NCI-H526 treated with DMSO at 0.1 percent for 48 hours (cell line): ENCODE measurements at regions not wholly inside any gene's neighbourhood (a gene's known extent, or its start where the extent isn't known, plus 50 kb on each side); places are given as distances from the start of the nearest gene placed in this dataset.

ENCODE experiments used
- DNase-seq: peaks from one replicate; lab custom pipeline; 2025; lab: John Stamatoyannopoulos, UW

GRCh38 chr1:80417671-80418070, 1383.1 kb upstream of the ADGRL2 start:
- no peak for DNase-seq

- no peak for DNase-seq
Observed at GRCh38 chr1:80413969-80414368, 1386.8 kb upstream of the ADGRL2 start.

- no peak for DNase-seq
Observed at GRCh38 chr1:80410233-80410632, 1390.5 kb upstream of the ADGRL2 start.

GRCh38 chr1:80403471-80403893, 1397.0 kb upstream of the ADGRL4 start:
- no peak for DNase-seq

DNA sequence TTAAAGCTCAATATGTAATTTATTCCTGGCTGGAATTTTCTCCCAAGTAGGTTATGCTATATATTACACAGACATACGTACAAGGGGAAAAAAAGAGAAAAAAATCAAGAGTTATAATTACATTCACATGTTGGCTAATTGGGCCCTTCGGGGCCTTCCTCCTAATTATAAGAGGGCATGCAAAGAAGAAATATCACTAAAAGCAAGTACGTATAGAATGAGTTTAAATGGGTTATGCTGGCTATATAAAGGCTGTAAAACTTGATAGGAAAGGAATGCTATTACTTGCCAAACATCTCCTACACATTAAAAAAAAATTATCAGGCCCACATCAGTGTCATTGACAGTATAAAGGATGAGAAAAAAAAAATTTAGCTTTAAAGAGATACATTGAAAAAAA, 1396.1 kb upstream of the ADGRL4 start:
- DNase-seq: no peak

DNA sequence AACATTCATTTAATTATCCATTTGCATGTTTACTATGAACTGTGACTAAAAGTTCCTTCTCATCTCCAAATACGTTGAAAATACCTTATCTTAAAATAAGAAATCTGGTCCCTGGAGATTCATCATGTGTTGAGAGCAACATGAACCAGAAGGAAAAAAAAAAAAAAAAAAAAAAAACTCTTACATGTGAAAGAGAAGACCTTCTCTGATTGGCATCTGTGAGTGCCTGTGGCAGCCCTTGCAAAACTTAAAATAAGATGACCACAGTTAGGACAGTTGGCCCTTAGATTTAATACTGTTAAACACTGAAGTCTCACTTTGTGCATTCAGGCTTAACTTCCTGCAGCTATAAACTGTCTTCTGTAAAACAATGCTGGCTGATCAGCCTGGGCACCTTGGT, 1395.2 kb upstream of the ADGRL4 start:
- no peak for DNase-seq

- DNase-seq: no peak
Observed at GRCh38 chr1:80392529-80392928, 1386.0 kb upstream of the ADGRL4 start.

DNA sequence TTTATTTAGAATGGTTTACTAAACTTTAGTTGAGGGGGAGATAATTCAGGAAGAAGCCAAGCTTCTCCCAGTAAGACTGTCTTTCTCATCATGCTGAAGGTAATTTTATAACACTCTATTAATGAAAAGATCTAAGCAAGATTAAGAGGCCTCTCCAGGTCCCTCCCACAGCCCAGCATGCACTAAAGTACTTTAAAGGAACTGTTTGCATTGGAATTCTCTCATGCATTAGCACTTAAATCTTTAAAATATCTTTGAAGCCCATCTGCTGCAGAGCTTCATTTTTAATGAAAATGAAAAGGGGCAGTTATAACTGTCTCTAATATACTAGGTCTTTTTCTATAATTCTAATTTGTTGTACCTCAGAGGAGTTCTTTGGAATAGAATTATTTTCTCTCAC, 1379.1 kb upstream of the ADGRL4 start:
- DNase-seq: no peak

GRCh38 chr1:80384959-80385358, 1378.4 kb upstream of the ADGRL4 start:
- DNase-seq: no peak

- no peak for DNase-seq
Observed at GRCh38 chr1:80384083-80384830, 1377.7 kb upstream of the ADGRL4 start.

GRCh38 chr1:80375662-80376061, 1369.1 kb upstream of the ADGRL4 start:
- DNase-seq: no peak

DNA sequence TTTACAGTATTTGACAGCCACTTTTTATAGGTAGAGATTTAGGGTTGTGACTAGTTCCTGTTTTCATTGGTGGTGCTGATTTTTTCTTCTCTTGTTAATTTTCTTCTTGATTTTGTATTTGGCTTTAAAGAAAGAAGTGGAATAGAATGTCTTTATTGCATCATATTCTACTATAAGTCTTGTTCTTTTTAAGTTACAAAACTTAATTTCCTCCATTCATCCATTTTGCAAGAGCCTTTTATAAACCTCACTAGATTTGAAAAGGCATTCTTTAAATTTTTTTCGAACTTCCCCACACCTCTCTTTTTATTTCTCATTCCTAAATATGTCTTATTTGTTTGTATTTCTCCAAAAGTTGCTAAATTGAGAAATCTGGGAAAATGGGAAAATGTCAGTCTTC, 1368.6 kb upstream of the ADGRL4 start:
- no peak for DNase-seq

- no peak for DNase-seq
Observed at GRCh38 chr1:80369780-80370179, 1363.2 kb upstream of the ADGRL4 start.

GRCh38 chr1:80367058-80367457, 1360.5 kb upstream of the ADGRL4 start:
- no peak for DNase-seq

DNA sequence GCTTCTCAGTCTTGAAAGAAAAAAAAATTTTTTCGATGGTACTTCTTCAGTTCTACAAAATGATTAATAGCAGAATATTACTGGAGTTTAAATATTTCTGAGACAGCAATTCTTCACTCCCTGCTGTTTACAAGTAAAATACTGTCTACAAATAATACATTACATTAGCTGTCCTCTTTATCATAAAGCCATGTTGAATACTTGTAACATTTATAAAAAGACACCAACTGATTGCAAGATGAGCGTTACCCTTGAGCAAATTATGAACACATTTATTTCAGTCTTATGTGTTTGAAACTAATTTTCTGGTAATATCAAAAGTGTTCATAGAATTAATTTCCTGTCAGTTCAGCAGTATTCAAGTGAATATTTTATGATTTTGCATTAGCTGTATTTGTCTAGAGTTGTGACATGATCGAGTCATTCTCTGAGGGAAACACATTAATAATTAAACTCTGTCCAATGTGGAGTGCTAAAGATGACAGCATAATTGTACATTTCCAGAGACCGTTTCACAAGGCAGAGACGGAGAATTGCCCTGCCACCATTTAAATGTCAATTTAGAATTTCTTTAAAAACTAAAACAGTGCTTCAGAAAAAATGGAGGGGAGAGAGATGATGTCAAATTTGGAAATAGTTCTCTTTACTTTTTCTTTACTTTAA, 1359.0 kb upstream of the ADGRL4 start:
- DNase-seq: no peak

- no peak for DNase-seq
Observed at GRCh38 chr1:80363689-80364475, 1357.4 kb upstream of the ADGRL4 start.

DNA sequence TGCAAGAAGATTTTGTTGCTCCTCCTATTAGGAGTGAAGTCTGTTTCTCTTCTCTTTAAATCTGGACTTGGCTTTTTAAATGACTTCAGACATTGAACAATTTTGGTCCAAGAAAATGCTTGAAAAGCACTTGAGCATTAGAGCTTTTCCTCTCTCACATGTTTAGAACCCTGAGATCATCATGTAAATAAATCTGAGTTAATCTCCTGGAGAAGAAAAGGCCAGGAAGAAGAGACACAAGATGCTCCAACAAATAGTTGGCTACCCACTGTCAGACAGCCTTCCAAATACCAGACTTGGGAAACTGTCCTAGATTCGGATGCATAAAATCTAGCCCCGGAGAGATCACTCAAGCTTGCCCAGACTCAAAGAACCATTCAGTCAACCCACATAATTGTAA, 1353.1 kb upstream of the ADGRL4 start:
- no peak for DNase-seq

GRCh38 chr1:80349218-80349617, 1342.7 kb upstream of the ADGRL4 start:
- no peak for DNase-seq

- DNase-seq: no peak
Observed at GRCh38 chr1:80341021-80341420, 1334.5 kb upstream of the ADGRL4 start.

DNA sequence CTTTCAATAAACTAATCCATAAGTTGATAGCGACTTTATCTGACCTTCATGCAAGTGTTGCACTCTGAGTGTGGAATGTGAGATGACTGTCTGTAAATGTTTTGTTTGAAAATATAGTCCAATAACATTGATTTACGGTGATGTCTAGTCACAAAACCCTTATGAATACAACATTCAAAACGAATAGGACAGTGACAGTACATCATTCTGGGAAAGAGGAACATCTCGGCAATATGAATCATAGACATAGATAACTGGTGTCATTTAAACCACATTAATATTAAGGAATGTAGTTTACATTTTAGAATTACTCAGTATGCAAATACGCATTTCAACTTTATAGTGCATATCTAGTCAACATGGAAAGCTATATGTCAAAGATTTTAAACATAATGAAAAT, 1311.6 kb upstream of the ADGRL4 start:
- no peak for DNase-seq

GRCh38 chr1:80310703-80311245, 1304.2 kb upstream of the ADGRL4 start:
- no peak for DNase-seq

GRCh38 chr1:80305466-80305865, 1298.9 kb upstream of the ADGRL4 start:
- no peak for DNase-seq

DNA sequence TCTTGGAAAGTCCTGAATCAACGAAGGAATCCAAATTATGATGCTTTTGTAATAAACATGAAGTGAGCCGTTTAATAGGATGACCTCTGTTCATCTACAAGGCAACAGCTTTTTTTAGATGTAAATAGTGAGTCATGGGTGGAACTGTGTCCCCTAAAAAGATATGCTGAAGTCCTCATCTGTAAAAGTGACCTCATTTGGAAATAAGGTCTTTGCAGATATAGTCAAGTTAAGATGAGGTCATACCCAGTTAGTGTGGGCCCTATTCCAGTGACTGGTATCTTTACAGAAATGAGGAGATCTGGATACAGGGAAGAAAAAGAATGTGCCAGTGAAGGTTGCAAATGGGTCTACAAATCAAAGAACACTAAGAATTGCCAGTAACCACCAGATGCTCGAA, 1287.3 kb upstream of the ADGRL4 start:
- DNase-seq: no peak
